Upper lobe of left lung (tissue), 4 donors: ENCODE measurements at regions not wholly inside any gene's neighbourhood (a gene's known extent, or its start where the extent isn't known, plus 50 kb on each side); places are given as distances from the start of the nearest gene placed in this dataset.

Experiments used
- EP300 ChIP-seq, 4 donors: sonication (generic); formaldehyde crosslinking; IDR thresholded peaks; one replicate each; pipeline ENCODE4 v1.5.1; 2017; ENCODE audit warnings: antibody characterized with exemption in 4 of 4, control low read depth in 2 of 4
- TF ChIP-seq, protein P1 (sequence below), 6 experiments: fragments of 450-650 bp in 4 of 6; fragments of 200-600 bp in 2 of 6; sonication (generic) in 2 of 6; IDR thresholded peaks; one replicate each; pipeline ENCODE4 v1.5.1; 2016 to 2019; ENCODE audit warnings: antibody characterized with exemption in 6 of 6

DNA sequence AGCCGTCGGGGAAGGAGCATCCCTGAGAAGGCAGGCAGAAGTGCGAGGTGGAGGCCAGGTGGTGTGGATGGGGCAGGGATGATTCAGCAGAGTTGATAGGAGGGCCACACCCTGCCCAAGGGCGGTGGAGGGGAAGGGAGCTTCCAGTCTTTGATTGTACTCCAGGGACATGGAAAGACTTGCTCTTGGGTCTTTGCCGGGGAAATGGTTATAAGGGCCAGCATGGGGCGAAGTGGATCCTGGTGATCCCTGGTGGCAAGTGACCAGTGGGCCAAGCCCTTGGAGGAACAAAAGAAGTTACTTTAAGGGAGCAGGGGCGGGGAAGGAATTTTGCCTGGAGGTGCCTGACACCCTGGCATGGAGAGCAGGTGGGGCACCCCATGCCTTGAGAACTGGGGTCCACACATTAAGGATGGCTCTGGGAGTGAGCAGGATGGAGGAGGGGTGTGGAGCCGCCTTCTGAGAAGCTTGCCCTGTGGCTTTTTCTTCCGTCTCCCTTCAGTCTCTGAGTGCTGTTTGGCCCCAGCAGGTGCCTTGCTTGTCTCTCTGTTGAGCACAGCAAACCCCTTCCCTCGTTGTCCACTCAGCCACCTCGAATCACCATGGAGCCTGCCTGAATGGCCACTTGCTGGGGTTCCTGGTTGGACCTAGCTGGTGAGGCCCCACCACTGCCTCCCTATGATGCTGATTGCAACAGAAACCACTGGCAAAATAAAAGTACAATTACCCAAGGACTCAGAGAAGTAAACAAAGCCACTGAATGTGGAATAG is 83.9 kb downstream of the RAMP3 start:
- TF ChIP-seq, protein P1, sequence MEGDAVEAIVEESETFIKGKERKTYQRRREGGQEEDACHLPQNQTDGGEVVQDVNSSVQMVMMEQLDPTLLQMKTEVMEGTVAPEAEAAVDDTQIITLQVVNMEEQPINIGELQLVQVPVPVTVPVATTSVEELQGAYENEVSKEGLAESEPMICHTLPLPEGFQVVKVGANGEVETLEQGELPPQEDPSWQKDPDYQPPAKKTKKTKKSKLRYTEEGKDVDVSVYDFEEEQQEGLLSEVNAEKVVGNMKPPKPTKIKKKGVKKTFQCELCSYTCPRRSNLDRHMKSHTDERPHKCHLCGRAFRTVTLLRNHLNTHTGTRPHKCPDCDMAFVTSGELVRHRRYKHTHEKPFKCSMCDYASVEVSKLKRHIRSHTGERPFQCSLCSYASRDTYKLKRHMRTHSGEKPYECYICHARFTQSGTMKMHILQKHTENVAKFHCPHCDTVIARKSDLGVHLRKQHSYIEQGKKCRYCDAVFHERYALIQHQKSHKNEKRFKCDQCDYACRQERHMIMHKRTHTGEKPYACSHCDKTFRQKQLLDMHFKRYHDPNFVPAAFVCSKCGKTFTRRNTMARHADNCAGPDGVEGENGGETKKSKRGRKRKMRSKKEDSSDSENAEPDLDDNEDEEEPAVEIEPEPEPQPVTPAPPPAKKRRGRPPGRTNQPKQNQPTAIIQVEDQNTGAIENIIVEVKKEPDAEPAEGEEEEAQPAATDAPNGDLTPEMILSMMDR (IDR thresholded peaks at IDR 0.05) = no peak
- TF ChIP-seq EP300 (IDR thresholded peaks at IDR 0.05) = no peak
